ENCODE measurements at regions not wholly inside any gene's neighbourhood (a gene's known extent, or its start where the extent isn't known, plus 50 kb on each side); places are given as distances from the start of the nearest gene placed in this dataset.

- no peak for TF ChIP-seq POLR2AphosphoS5 (IDR thresholded peaks at IDR 0.05)
- no peak for TF ChIP-seq CTCF (IDR thresholded peaks at IDR 0.05)
- TF ChIP-seq POLR2A (IDR thresholded peaks at IDR 0.05), result no peak
Measured at GRCh38 chr17:409308-409847, 56.8 kb upstream of the RPH3AL start.

All from breast epithelium (tissue), 3 donors.